ENCODE measurements at regions not wholly inside any gene's neighbourhood (a gene's known extent, or its start where the extent isn't known, plus 50 kb on each side); places are given as distances from the start of the nearest gene placed in this dataset.

DNA sequence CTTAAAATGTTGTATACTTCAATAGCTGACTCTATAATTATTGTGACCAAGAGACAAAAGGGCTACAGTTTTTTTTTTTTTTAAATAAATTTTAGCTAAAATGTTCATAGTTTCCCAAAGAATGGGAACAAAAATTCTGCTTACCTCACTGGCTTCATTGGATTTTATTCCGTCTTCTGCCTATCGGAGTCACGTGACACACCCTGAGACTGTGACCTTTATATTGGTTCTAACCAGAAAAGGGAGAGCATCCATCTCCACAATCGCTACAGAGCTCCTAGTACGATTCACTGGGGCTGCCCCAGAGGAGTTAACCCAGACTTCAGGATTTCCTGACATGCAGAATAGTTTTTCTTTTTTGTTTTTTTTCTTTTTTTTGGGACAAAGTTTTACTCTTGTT, 203.6 kb upstream of the SLC35G4 start:
- TF ChIP-seq CTCF (IDR thresholded peaks at IDR 0.05) (no peak), POLR2A (IDR thresholded peaks at IDR 0.05) (no peak)

Data from Peyer's patch (tissue), 4 donors.